ENCODE measurements at regions not wholly inside any gene's neighbourhood (a gene's known extent, or its start where the extent isn't known, plus 50 kb on each side); places are given as distances from the start of the nearest gene placed in this dataset.

DNA sequence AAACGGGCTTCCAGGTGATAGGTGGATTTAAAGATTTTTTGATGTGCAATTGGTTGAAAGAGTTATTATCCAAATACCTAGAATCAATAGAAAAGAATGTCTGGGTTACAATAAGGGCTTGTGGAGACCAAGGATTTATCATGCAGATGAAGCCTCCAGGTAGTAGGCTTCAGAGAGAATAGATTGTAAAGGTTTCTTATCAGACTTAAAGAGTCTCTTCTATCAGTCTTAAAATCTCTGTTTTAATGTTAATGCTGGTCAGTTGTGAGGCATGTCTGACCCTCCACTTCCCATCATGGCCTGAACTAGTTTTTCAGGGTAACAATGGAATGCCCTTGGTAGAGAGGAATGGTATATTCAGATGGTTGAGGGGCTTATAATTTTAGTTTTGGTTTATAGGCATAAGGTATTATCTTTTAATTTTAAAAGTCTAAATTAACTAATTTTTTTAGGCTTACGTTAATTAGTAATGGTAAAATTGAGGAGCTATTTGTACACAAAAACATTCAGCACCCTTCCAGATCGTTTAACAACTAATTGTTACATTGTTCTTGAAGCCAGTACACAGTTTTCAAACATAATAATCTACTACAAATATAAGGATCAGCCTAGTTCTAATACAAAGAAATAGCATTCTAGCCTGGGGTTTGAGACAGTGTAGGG lies 704.2 kb upstream of the MBL2 start:
- dilution Hi-C loops (cut with MboI; ENCODE audit: extremely low pct_ligation_motif_present, low sequenced_read_pairs), result no loop called here

DNA sequence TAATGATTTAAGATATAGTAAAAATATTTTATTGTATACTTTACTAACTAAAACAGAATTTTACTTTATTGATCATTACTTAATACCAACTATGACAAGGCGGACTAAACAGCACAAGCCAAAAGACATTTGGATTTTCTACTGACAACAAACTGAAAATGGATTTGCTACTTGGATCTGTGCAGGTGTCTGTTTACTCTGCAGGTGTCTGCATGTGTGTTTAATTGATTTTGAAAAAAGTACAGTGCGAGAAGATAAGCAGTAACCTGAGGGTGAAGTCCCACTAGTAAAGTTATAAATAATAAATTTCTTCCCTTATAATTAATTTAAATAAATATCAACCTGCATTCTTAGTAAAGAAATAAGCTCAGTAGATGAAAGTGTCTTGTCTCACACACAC lies 696.8 kb upstream of the MBL2 start:
- H3K4me2 ChIP-seq (ENCODE audit: control insufficient read depth, extremely low read depth, insufficient read depth, low read depth, low read length), result no peak overlapping the region
- no peaks in the 10 kb centered on the region for H3K9me3 ChIP-seq (ENCODE audit: control insufficient read depth, low read depth, low read length)
- no peak overlapping the region for H3K9ac ChIP-seq (ENCODE audit: control insufficient read depth, extremely low read depth, insufficient read depth, low read length)
- no peak for TF ChIP-seq EZH2 (IDR thresholded peaks at IDR 0.05; ENCODE audit: low read length)
- TF ChIP-seq, protein P1, sequence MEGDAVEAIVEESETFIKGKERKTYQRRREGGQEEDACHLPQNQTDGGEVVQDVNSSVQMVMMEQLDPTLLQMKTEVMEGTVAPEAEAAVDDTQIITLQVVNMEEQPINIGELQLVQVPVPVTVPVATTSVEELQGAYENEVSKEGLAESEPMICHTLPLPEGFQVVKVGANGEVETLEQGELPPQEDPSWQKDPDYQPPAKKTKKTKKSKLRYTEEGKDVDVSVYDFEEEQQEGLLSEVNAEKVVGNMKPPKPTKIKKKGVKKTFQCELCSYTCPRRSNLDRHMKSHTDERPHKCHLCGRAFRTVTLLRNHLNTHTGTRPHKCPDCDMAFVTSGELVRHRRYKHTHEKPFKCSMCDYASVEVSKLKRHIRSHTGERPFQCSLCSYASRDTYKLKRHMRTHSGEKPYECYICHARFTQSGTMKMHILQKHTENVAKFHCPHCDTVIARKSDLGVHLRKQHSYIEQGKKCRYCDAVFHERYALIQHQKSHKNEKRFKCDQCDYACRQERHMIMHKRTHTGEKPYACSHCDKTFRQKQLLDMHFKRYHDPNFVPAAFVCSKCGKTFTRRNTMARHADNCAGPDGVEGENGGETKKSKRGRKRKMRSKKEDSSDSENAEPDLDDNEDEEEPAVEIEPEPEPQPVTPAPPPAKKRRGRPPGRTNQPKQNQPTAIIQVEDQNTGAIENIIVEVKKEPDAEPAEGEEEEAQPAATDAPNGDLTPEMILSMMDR (optimal IDR thresholded peaks at IDR 0.05 in 1 of 3, IDR thresholded peaks at IDR 0.05 in 1 of 3, conservative IDR thresholded peaks at IDR 0.05 in 1 of 3; ENCODE audit: extremely low read depth in 1 of 3, insufficient read depth in 2 of 3, low read length in 3 of 3), result no peak
- no peak overlapping the region for H3K27ac ChIP-seq (ENCODE audit: control insufficient read depth, insufficient read depth, low read length)
- H4K20me1 ChIP-seq (ENCODE audit: control insufficient read depth, extremely low read depth, insufficient read depth, low read length), result no peaks in the 10 kb centered on the region
- no peaks in the 10 kb centered on the region for H3K4me1 ChIP-seq (ENCODE audit: control insufficient read depth, extremely low read depth, insufficient read depth, low read length)
- no peak overlapping the region for H3K4me3 ChIP-seq (ENCODE audit: control insufficient read depth in 2 of 3, extremely low read depth in 1 of 3, insufficient read depth in 2 of 3, low read depth in 1 of 3, low read length in 3 of 3)
- no peaks in the 10 kb centered on the region for H3K27me3 ChIP-seq (ENCODE audit: control insufficient read depth, extremely low read depth, insufficient read depth, low read length)
- dilution Hi-C loops (cut with MboI; ENCODE audit: extremely low pct_ligation_motif_present, low sequenced_read_pairs), result no loop called here
- H3K36me3 ChIP-seq (ENCODE audit: control insufficient read depth in 2 of 2, extremely low read depth in 1 of 2, insufficient read depth in 2 of 2, low read length in 2 of 2), result no peaks in the 10 kb centered on the region
- H2AFZ ChIP-seq (ENCODE audit: control insufficient read depth, low read length), result no peak overlapping the region
- H3K79me2 ChIP-seq (ENCODE audit: control insufficient read depth, insufficient read depth, low read length), result no peaks in the 10 kb centered on the region
- H3K9me1 ChIP-seq (ENCODE audit: control insufficient read depth, extremely low read depth, insufficient read depth, low read length), result no peaks in the 10 kb centered on the region
- DNase-seq (ENCODE audit: low read depth, low spot score), result no peak
- FAIRE-seq, result no peak

More for the DNA sequence above, 704.2 kb upstream of the MBL2 start:
- H2AFZ ChIP-seq (ENCODE audit: control insufficient read depth, low read length), result no peak overlapping the region
- H3K4me2 ChIP-seq (ENCODE audit: control insufficient read depth, extremely low read depth, insufficient read depth, low read depth, low read length), result no peak overlapping the region
- TF ChIP-seq, protein P1 (optimal IDR thresholded peaks at IDR 0.05 in 1 of 3, IDR thresholded peaks at IDR 0.05 in 1 of 3, conservative IDR thresholded peaks at IDR 0.05 in 1 of 3; ENCODE audit: extremely low read depth in 1 of 3, insufficient read depth in 2 of 3, low read length in 3 of 3), result no peak
- TF ChIP-seq EZH2 (IDR thresholded peaks at IDR 0.05; ENCODE audit: low read length), result no peak
- H3K9ac ChIP-seq (ENCODE audit: control insufficient read depth, extremely low read depth, insufficient read depth, low read length), result no peak overlapping the region
- no peaks in the 10 kb centered on the region for H3K9me3 ChIP-seq (ENCODE audit: control insufficient read depth, low read depth, low read length)
- H3K36me3 ChIP-seq (ENCODE audit: control insufficient read depth in 2 of 2, extremely low read depth in 1 of 2, insufficient read depth in 2 of 2, low read length in 2 of 2), result no peaks in the 10 kb centered on the region
- no peaks in the 10 kb centered on the region for H3K9me1 ChIP-seq (ENCODE audit: control insufficient read depth, extremely low read depth, insufficient read depth, low read length)
- no peaks in the 10 kb centered on the region for H3K4me1 ChIP-seq (ENCODE audit: control insufficient read depth, extremely low read depth, insufficient read depth, low read length)
- no peak overlapping the region for H3K27ac ChIP-seq (ENCODE audit: control insufficient read depth, insufficient read depth, low read length)
- H4K20me1 ChIP-seq (ENCODE audit: control insufficient read depth, extremely low read depth, insufficient read depth, low read length), result no peaks in the 10 kb centered on the region
- no peaks in the 10 kb centered on the region for H3K79me2 ChIP-seq (ENCODE audit: control insufficient read depth, insufficient read depth, low read length)
- FAIRE-seq (no peak), DNase-seq (ENCODE audit: low read depth, low spot score) (no peak)
- H3K27me3 ChIP-seq (ENCODE audit: control insufficient read depth, extremely low read depth, insufficient read depth, low read length), result no peaks in the 10 kb centered on the region
- H3K4me3 ChIP-seq (ENCODE audit: control insufficient read depth in 2 of 3, extremely low read depth in 1 of 3, insufficient read depth in 2 of 3, low read depth in 1 of 3, low read length in 3 of 3), result no peak overlapping the region
